Smooth muscle cell (in vitro differentiated cells): ENCODE measurements at regions not wholly inside any gene's neighbourhood (a gene's known extent, or its start where the extent isn't known, plus 50 kb on each side); places are given as distances from the start of the nearest gene placed in this dataset.

Experiments used
- DNase-seq: peaks from one replicate; lab custom pipeline; 2025; ENCODE audit not compliant: unreplicated experiment; lab: John Stamatoyannopoulos, UW
- H2AFZ ChIP-seq: fragments of 200-600 bp; sonication (generic); 2 replicates; pipeline ENCODE4 v1.6.0; 2016; ENCODE audit warnings: antibody characterized with exemption, low read depth, mild to moderate bottlenecking
- H3F3A ChIP-seq: fragments of 200-600 bp; sonication (generic); 2 replicates; pipeline ENCODE4 v1.6.0; 2017; ENCODE audit warnings: antibody characterized with exemption, low read depth
- H3K27ac ChIP-seq: fragments of 200-600 bp; sonication (generic); 2 replicates; pipeline ENCODE4 v1.5.1; 2016; ENCODE audit warnings: low read depth, mild to moderate bottlenecking
- H3K27me3 ChIP-seq: fragments of 200-600 bp; sonication (generic); 2 replicates; pipeline ENCODE4 v1.6.1; 2016; ENCODE audit warnings: low read depth, mild to moderate bottlenecking
- H3K36me3 ChIP-seq: fragments of 200-600 bp; sonication (generic); 2 replicates; pipeline ENCODE4 v1.5.1; 2016; ENCODE audit warnings: low read depth
- H3K4me1 ChIP-seq: fragments of 200-600 bp; sonication (generic); 2 replicates; pipeline ENCODE4 v1.5.1; 2016; ENCODE audit warnings: low read depth
- H3K4me2 ChIP-seq: fragments of 200-600 bp; sonication (generic); 2 replicates; pipeline ENCODE4 v1.6.0; 2016; ENCODE audit warnings: mild to moderate bottlenecking
- H3K4me3 ChIP-seq: fragments of 200-600 bp; sonication (generic); 2 replicates; pipeline ENCODE4 v1.5.1; 2016; ENCODE audit warnings: mild to moderate bottlenecking
- H3K79me2 ChIP-seq: fragments of 200-600 bp; sonication (generic); 2 replicates; pipeline ENCODE4 v1.6.0; 2016; ENCODE audit warnings: low read depth, mild to moderate bottlenecking
- H3K9ac ChIP-seq: fragments of 200-600 bp; sonication (generic); 2 replicates; pipeline ENCODE4 v1.6.0; 2016; ENCODE audit warnings: low read depth
- H3K9me3 ChIP-seq: fragments of 200-600 bp; sonication (generic); replicated peaks from 2 replicates; pipeline ENCODE4 v1.5.1; 2016; ENCODE audit warnings: low read depth
- H4K20me1 ChIP-seq: fragments of 200-600 bp; sonication (generic); 2 replicates; pipeline ENCODE4 v1.6.0; 2016; ENCODE audit warnings: low read depth
- CTCF ChIP-seq: fragments of 200-600 bp; sonication (generic); IDR thresholded peaks from 2 replicates; pipeline ENCODE4 v1.5.1; 2017; ENCODE audit warnings: borderline replicate concordance, mild to moderate bottlenecking, antibody characterized with exemption; ENCODE audit not compliant: insufficient read depth, poor library complexity, severe bottlenecking
- WGBS: methylation state at CpG from one replicate; pipeline ENCODE4 v1.1.7; 2016; ENCODE audit warnings: low lambda C conversion rate; 5-methylcytosine and 5-hydroxymethylcytosine counted together

GRCh38 chr11:90380206-90380605 lies 157.4 kb upstream of the CHORDC1 start:
- no peaks in the 10 kb centered on the region for H4K20me1 ChIP-seq
- H3K27ac ChIP-seq, result no peak overlapping the region
- H3K79me2 ChIP-seq, result no peaks in the 10 kb centered on the region
- no peaks in the 10 kb centered on the region for H3K27me3 ChIP-seq
- no peak overlapping the region for H3K9ac ChIP-seq
- no peak overlapping the region for H3K4me3 ChIP-seq
- no peak overlapping the region for H3K4me2 ChIP-seq
- H3K36me3 ChIP-seq, result no peaks in the 10 kb centered on the region
- no peak for DNase-seq
- no peaks in the 10 kb centered on the region for H3K4me1 ChIP-seq
- no peak overlapping the region for H2AFZ ChIP-seq
- H3K9me3 ChIP-seq, result no peaks in the 10 kb centered on the region
- 86% methylated on average over 5 of the region's 5 CpGs for WGBS
- no peaks in the 10 kb centered on the region for H3F3A ChIP-seq
- TF ChIP-seq CTCF, result no peak

- no peaks in the 10 kb centered on the region for H4K20me1 ChIP-seq
- WGBS, result 84% methylated on average over 2 of the region's 2 CpGs
- TF ChIP-seq CTCF, result no peak
Observed at GRCh38 chr11:90373971-90374370, 151.1 kb upstream of the CHORDC1 start.

GRCh38 chr11:90364527-90364926 lies 141.7 kb upstream of the CHORDC1 start:
- Histone ChIP-seq H3K4me3 (no peak overlapping the region), H3K27me3 (no peaks in the 10 kb centered on the region), H3K4me2 (no peak overlapping the region), H3K4me1 (no peaks in the 10 kb centered on the region), H3F3A (no peaks in the 10 kb centered on the region), H3K9me3 (no peaks in the 10 kb centered on the region), H3K79me2 (no peaks in the 10 kb centered on the region), H3K36me3 (no peaks in the 10 kb centered on the region), H3K27ac (no peak overlapping the region), H4K20me1 (no peaks in the 10 kb centered on the region), H3K9ac (no peak overlapping the region), H2AFZ (no peak overlapping the region)
- TF ChIP-seq CTCF, result no peak
- WGBS, result 84% methylated on average over 2 of the region's 2 CpGs
- no peak for DNase-seq

More at GRCh38 chr11:90373971-90374370, 151.1 kb upstream of the CHORDC1 start:
- Histone ChIP-seq H3K4me3 (no peak overlapping the region), H3K9ac (no peak overlapping the region), H3K4me2 (no peak overlapping the region), H3K4me1 (no peaks in the 10 kb centered on the region), H3K9me3 (no peaks in the 10 kb centered on the region), H3K27me3 (no peaks in the 10 kb centered on the region), H3K27ac (no peak overlapping the region), H3K79me2 (no peaks in the 10 kb centered on the region), H3K36me3 (no peaks in the 10 kb centered on the region), H2AFZ (no peak overlapping the region), H3F3A (no peaks in the 10 kb centered on the region)
- DNase-seq, result no peak

- H3K36me3 ChIP-seq, result no peaks in the 10 kb centered on the region
- no peaks in the 10 kb centered on the region for H3F3A ChIP-seq
- no peaks in the 10 kb centered on the region for H3K27me3 ChIP-seq
- H4K20me1 ChIP-seq, result no peaks in the 10 kb centered on the region
- no peaks in the 10 kb centered on the region for H3K9me3 ChIP-seq
- H3K4me3 ChIP-seq, result no peak overlapping the region
- H2AFZ ChIP-seq, result no peak overlapping the region
- no peak overlapping the region for H3K4me2 ChIP-seq
- no peak for TF ChIP-seq CTCF
- H3K9ac ChIP-seq, result no peak overlapping the region
- no peaks in the 10 kb centered on the region for H3K79me2 ChIP-seq
- H3K27ac ChIP-seq, result no peak overlapping the region
- no peak for DNase-seq
- 86% methylated on average over 1 of the region's 1 CpG for WGBS
- H3K4me1 ChIP-seq, result no peaks in the 10 kb centered on the region
Observed at GRCh38 chr11:90363739-90364138, 140.9 kb upstream of the CHORDC1 start.
